A549 (cell line): ENCODE measurements at regions not wholly inside any gene's neighbourhood (a gene's known extent, or its start where the extent isn't known, plus 50 kb on each side); places are given as distances from the start of the nearest gene placed in this dataset.

ENCODE experiments used
- ATAC-seq, 2 experiments: fragments of 200-7000 bp in 1 of 2; fragments of >200 bp in 1 of 2; cut with Nextera tagmentation in 1 of 2; cut with Tn5 transposase in 1 of 2; 3 replicates each; pipeline versions ENCODE4 v1.8.0 to v1.9.1; 2018 to 2020; ENCODE audit warnings: mild to moderate bottlenecking in 1 of 2, moderate library complexity in 1 of 2
- CTCF ChIA-PET: fragments of 300-600 bp; sonication (Branson Sonifier 250); formaldehyde crosslinking; extraction: SDS; loops from one replicate; lab custom pipeline; 2021; ENCODE audit warnings: antibody characterized with exemption, inconsistent platforms; lab: Yijun Ruan, JAX
- POLR2A ChIA-PET: fragments of 350-600 bp; formaldehyde crosslinking; extraction: SDS; loops from one replicate; lab custom pipeline; 2021; ENCODE audit warnings: antibody characterized with exemption, inconsistent platforms; lab: Yijun Ruan, JAX
- DNase-seq, 2 experiments: peaks; one replicate each; pipeline versions ENCODE4 v3.0.0 to v3.0.0-alpha.2; 2011 to 2016; ENCODE audit warnings: low read depth in 1 of 2, low spot score in 1 of 2
- FAIRE-seq: peaks from 2 replicates; lab custom pipeline; 2011; peaks lifted over from hg19 to GRCh38; lab: Jason Lieb, UNC
- H3K27ac ChIP-seq, 2 experiments: fragments of >200 bp; sonication (Bioruptor Twin); formaldehyde crosslinking; 3 replicates each; pipeline ENCODE4 v1.5.1; 2016 to 2017
- H3K4me1 ChIP-seq: fragments of >200 bp; sonication (Bioruptor Twin); formaldehyde crosslinking; 3 replicates; pipeline ENCODE4 v1.6.1; 2016
- H3K4me2 ChIP-seq: fragments of >200 bp; sonication (Bioruptor Twin); formaldehyde crosslinking; 3 replicates; pipeline ENCODE4 v1.6.1; 2016
- H3K4me3 ChIP-seq: fragments of >200 bp; sonication (Bioruptor Twin); formaldehyde crosslinking; 3 replicates; pipeline ENCODE4 v1.5.1; 2016
- H3K9me3 ChIP-seq: fragments of >200 bp; sonication (Bioruptor Twin); formaldehyde crosslinking; 3 replicates; pipeline ENCODE4 v1.6.1; 2016
- EHMT2 ChIP-seq: fragments of 200-600 bp; sonication (generic); IDR thresholded peaks from 2 replicates; pipeline ENCODE4 v1.6.1; 2016; ENCODE audit warnings: antibody characterized with exemption, low read depth, mild to moderate bottlenecking, moderate library complexity
- HEYL ChIP-seq: fragments of 250-450 bp; sonication (Bioruptor Pico); IDR thresholded peaks from 2 replicates; pipeline ENCODE4 v1.8.0; 2021; ENCODE audit warnings: mild to moderate bottlenecking, moderate library complexity
- HOXB13 ChIP-seq: fragments of 250-450 bp; sonication (Bioruptor Pico); IDR thresholded peaks from 2 replicates; pipeline ENCODE4 v1.5.0; 2020; ENCODE audit warnings: low read depth, mild to moderate bottlenecking, moderate library complexity
- KDM1A ChIP-seq: fragments of 200-600 bp; sonication (generic); IDR thresholded peaks from 2 replicates; pipeline ENCODE4 v1.6.1; 2016; ENCODE audit warnings: low read depth, mild to moderate bottlenecking
- KDM5A ChIP-seq: fragments of 200-600 bp; sonication (generic); IDR thresholded peaks from 2 replicates; pipeline ENCODE4 v1.6.1; 2016; ENCODE audit warnings: antibody characterized with exemption, mild to moderate bottlenecking
- NPAS2 ChIP-seq: fragments of 250-450 bp; sonication (Bioruptor Pico); IDR thresholded peaks from 2 replicates; pipeline ENCODE4 v1.8.0; 2022; ENCODE audit warnings: mild to moderate bottlenecking, moderate library complexity, borderline replicate concordance
- PHF8 ChIP-seq: fragments of 200-600 bp; sonication (generic); IDR thresholded peaks from 2 replicates; pipeline ENCODE4 v1.6.1; 2016; ENCODE audit warnings: low read depth, mild to moderate bottlenecking, antibody characterized with exemption, moderate library complexity, borderline replicate concordance
- RAD21 ChIP-seq, 2 experiments: fragments of >200 bp in 1 of 2; sonication (Bioruptor Twin) in 1 of 2; formaldehyde crosslinking in 1 of 2; IDR thresholded peaks in 1 of 2; conservative IDR thresholded peaks in 1 of 2; 2 replicates in 1 of 2; 3 replicates in 1 of 2; pipeline ENCODE4 v1.6.1; 2012 to 2018; ENCODE audit warnings: inconsistent platforms in 1 of 2
- RNF2 ChIP-seq: fragments of 200-600 bp; sonication (generic); IDR thresholded peaks from 2 replicates; pipeline ENCODE4 v1.6.1; 2016; ENCODE audit warnings: low read depth, mild to moderate bottlenecking, antibody characterized with exemption, moderate library complexity, borderline replicate concordance
- SMC3 ChIP-seq: fragments of >200 bp; sonication (Bioruptor Twin); formaldehyde crosslinking; IDR thresholded peaks from 3 replicates; pipeline ENCODE4 v1.6.1; 2018; ENCODE audit warnings: inconsistent platforms
- ZC3H11A ChIP-seq: fragments of 450-650 bp; IDR thresholded peaks from 2 replicates; pipeline ENCODE4 v1.6.1; 2014; ENCODE audit warnings: antibody characterized with exemption, mild to moderate bottlenecking
- ZFP36 ChIP-seq: fragments of 450-650 bp; IDR thresholded peaks from 2 replicates; pipeline ENCODE4 v1.6.1; 2014; ENCODE audit warnings: borderline replicate concordance; ENCODE audit not compliant: partially characterized antibody
- ZSCAN20 ChIP-seq: fragments of 250-450 bp; sonication (Bioruptor Pico); IDR thresholded peaks from 2 replicates; pipeline ENCODE4 v1.8.0; 2022; ENCODE audit warnings: mild to moderate bottlenecking, moderate library complexity
- WGBS: methylation state at CpG from one replicate; pipeline ENCODE4 v1.1.6; 2017; ENCODE audit errors: missing lambda C conversion rate; 5-methylcytosine and 5-hydroxymethylcytosine counted together
- TF ChIP-seq, protein P1 (sequence below): fragments of 150-350 bp; IDR thresholded peaks from 2 replicates; pipeline ENCODE4 v1.6.1; 2014; ENCODE audit warnings: low read depth, mild to moderate bottlenecking, low read length
- TF ChIP-seq, protein P2 (sequence below): fragments of >200 bp; sonication (Bioruptor Twin); formaldehyde crosslinking; IDR thresholded peaks from 3 replicates; pipeline ENCODE4 v1.6.1; 2016

DNA sequence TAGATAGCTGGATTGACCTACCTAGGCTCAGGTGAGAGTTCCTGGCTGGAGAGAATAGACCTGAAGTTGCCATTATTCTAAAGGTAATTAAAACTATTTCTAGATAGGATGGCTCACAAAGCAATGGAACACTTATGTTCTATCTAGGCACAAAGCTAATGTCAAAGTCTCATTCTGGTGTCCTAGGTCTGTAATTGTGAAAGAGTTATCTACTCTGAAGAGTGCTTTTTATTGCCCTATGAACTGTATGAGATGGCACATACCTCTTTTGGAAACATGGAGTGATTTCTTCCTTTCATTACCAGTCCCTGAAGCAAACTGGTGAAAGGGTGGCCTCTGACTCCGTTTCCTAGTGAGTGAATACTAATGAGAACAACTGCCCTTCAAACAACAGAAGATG is 80.3 kb downstream of the MTNR1B start:
- no peak for ATAC-seq
- no peak overlapping the region for H3K27ac ChIP-seq
- POLR2A ChIA-PET, result no interaction called here
- no peaks in the 10 kb centered on the region for H3K9me3 ChIP-seq
- WGBS, result 58% methylated on average over 1 of the region's 1 CpG
- no peak for DNase-seq
- TF ChIP-seq ZSCAN20, result no peak
- TF ChIP-seq SMC3, result no peak
- TF ChIP-seq NPAS2 (CRISPR knock-in tag), result no peak
- no peak for TF ChIP-seq EHMT2
- TF ChIP-seq RNF2, result no peak
- TF ChIP-seq, all 56 proteins: peak for 0
- H3K4me2 ChIP-seq, result no peak overlapping the region
- peaks cover 22% of the 10 kb centered on the region for H3K4me1 ChIP-seq
- FAIRE-seq, result no peak
- no peak overlapping the region for H3K4me3 ChIP-seq
- CTCF ChIA-PET, result no interaction called here

DNA sequence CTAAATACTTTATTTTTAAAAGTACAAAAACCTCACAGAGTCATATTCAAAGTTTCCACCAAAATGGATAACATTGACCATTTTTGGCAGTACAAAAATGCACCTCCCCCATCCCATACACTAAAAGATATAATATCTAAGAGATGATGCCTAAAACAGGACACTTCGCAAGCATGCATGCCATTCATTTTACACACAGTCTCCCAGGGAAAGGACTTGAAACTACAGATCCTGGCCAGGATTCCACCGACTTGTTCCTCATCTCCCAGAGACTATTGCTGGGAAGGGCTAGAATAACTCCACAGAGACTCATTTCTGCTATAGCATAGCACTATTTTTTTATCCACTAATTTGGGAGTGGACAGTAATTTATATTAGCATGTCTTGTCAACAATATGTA is 81.7 kb downstream of the MTNR1B start:
- H3K27ac ChIP-seq, result peak overlapping the region; percentile 41 to 49; a peak in 2 of 6 replicates
- no peaks in the 10 kb centered on the region for H3K9me3 ChIP-seq
- WGBS, result 52% methylated on average over 2 of the region's 2 CpGs
- 0 out of 3 replicates have a peak overlapping the region, but pooled peaks have one; percentile 1 for H3K4me2 ChIP-seq
- H3K4me3 ChIP-seq, result no peak overlapping the region
- DNase-seq (no peak), ATAC-seq (no peak), FAIRE-seq (no peak)
- CTCF ChIA-PET, result no interaction called here
- peaks cover 29% of the 10 kb centered on the region for H3K4me1 ChIP-seq
- POLR2A ChIA-PET, result no interaction called here
- TF ChIP-seq KDM5A, result no peak
- no peak for TF ChIP-seq HEYL (CRISPR knock-in tag)
- TF ChIP-seq HOXB13, result no peak

DNA sequence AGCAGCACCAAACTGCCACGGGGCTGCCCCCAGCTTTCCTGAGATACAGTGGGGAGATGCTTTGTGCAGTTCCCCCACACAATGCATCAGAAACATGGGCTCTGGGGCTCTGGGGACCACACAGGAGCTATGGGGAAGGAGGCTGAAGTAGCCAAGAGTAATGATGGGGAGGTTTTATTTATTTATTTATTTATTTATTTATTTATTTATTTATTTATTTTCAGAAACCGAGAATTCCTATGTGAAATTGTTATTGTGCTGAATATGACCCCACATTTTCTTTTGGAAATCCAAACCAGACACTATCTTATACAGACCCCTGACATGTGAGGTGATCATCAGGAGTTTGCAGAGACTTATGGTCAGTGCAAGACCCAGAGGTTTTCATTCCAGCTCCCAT is 84.4 kb downstream of the MTNR1B start:
- FAIRE-seq, result no peak
- no peak for TF ChIP-seq KDM1A
- no peak for TF ChIP-seq ZFP36
- peak; percentile 80 for TF ChIP-seq ZC3H11A
- TF ChIP-seq RAD21 (conservative IDR thresholded peaks at IDR 0.05 in 1 of 2, IDR thresholded peaks at IDR 0.05 in 1 of 2), result no peak
- TF ChIP-seq, protein P1, sequence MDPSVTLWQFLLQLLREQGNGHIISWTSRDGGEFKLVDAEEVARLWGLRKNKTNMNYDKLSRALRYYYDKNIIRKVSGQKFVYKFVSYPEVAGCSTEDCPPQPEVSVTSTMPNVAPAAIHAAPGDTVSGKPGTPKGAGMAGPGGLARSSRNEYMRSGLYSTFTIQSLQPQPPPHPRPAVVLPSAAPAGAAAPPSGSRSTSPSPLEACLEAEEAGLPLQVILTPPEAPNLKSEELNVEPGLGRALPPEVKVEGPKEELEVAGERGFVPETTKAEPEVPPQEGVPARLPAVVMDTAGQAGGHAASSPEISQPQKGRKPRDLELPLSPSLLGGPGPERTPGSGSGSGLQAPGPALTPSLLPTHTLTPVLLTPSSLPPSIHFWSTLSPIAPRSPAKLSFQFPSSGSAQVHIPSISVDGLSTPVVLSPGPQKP, result no peak
- no peak for TF ChIP-seq ZSCAN20
- TF ChIP-seq, all 56 proteins: peak for 1
- peak overlapping the region; percentile 72 to 82 for H3K27ac ChIP-seq
- DNase-seq, result no peak
- no peak for ATAC-seq
- H3K4me2 ChIP-seq, result peak overlapping the region; percentile 59
- H3K9me3 ChIP-seq, result peaks cover 5% of the 10 kb centered on the region; the same call in 2 of the 3 replicates
- peaks cover 29% of the 10 kb centered on the region for H3K4me1 ChIP-seq
- no peak overlapping the region for H3K4me3 ChIP-seq
- CTCF ChIA-PET, result interaction anchor here (1.7 to 3.3 kb wide), 3 partner anchors 12 to 112 kb away, joined by 3 to 13 read pairs (median 8); no protein-coding TSS in a partner anchor
- 96% methylated on average over 2 of the region's 2 CpGs for WGBS
- POLR2A ChIA-PET, result interaction anchor here (1.3 kb wide), 1 partner anchor 34 kb away, joined by 3 read pairs; no protein-coding TSS in a partner anchor

DNA sequence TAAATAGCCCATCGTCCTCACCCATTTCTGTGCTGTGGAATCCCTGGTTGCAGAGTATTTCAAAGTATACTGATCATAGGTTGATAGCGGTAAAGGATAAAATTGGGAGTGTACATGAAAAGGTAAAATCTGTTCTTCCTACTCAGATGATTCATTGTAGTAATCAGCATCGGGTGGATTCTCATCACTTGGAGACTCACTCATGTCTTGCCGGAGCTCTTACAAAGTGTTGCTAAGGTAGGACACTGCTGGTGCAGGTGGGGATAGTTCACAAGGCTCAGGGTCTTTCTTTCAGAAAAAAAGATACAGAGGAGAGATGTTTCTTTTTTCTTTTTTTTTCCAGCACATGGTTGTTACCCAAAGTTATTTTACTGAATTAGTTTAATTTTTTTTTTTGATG is 84.8 kb downstream of the MTNR1B start:
- no peak for FAIRE-seq
- peak overlapping the region; percentile 59 for H3K4me2 ChIP-seq
- ChIA-PET CTCF (interaction anchor here (1.2 to 3.3 kb wide), 3 partner anchors 11 to 112 kb away, joined by 3 to 13 read pairs (median 8); no protein-coding TSS in a partner anchor), POLR2A (interaction anchor here (1.3 kb wide), 1 partner anchor 34 kb away, joined by 3 read pairs; no protein-coding TSS in a partner anchor)
- peaks cover 5% of the 10 kb centered on the region; the same call in 2 of the 3 replicates for H3K9me3 ChIP-seq
- H3K4me3 ChIP-seq, result 0 out of 3 replicates have a peak overlapping the region, but pooled peaks have one; percentile 2
- peaks cover 33% of the 10 kb centered on the region for H3K4me1 ChIP-seq
- TF ChIP-seq PHF8, result no peak
- TF ChIP-seq HEYL (CRISPR knock-in tag), result no peak
- TF ChIP-seq, protein P2, sequence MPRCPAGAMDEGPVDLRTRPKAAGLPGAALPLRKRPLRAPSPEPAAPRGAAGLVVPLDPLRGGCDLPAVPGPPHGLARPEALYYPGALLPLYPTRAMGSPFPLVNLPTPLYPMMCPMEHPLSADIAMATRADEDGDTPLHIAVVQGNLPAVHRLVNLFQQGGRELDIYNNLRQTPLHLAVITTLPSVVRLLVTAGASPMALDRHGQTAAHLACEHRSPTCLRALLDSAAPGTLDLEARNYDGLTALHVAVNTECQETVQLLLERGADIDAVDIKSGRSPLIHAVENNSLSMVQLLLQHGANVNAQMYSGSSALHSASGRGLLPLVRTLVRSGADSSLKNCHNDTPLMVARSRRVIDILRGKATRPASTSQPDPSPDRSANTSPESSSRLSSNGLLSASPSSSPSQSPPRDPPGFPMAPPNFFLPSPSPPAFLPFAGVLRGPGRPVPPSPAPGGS, result 0 out of 3 replicates have a peak, but pooled peaks have one; percentile 1
- DNase-seq, result peak in 1 of 2 experiments; percentile 2
- ATAC-seq, result no peak; a peak in 1 of 6 replicates
- peak overlapping the region; percentile 72 to 82 for H3K27ac ChIP-seq
- 65% methylated on average over 4 of the region's 4 CpGs for WGBS
